Panc1 (cell line): ENCODE measurements at regions not wholly inside any gene's neighbourhood (a gene's known extent, or its start where the extent isn't known, plus 50 kb on each side); places are given as distances from the start of the nearest gene placed in this dataset.

ENCODE experiments used
- ATAC-seq: fragments of 200-7000 bp; cut with Tn5 transposase; 2 replicates; pipeline ENCODE4 v1.9.1; 2020; ENCODE audit warnings: mild to moderate bottlenecking, moderate library complexity
- BruUV-seq: library from RNA; stranded (reverse); fragments of 400-500 nt; replicated peaks from 2 replicates; lab custom pipeline; 2021; lab: Mats Ljungman, UMichigan
- CTCF ChIA-PET: fragments of 300-600 bp; sonication (Branson Sonifier 250); formaldehyde crosslinking; loops from one replicate; lab custom pipeline; 2022; ENCODE audit warnings: antibody characterized with exemption; lab: Charles Lee
- POLR2A ChIA-PET: fragments of 300-600 bp; sonication (Branson Sonifier 250); formaldehyde crosslinking; loops from one replicate; lab custom pipeline; 2022; ENCODE audit warnings: antibody characterized with exemption; lab: Charles Lee
- DNase-seq: peaks from one replicate; pipeline ENCODE4 v3.0.0-alpha.2; 2010; ENCODE audit warnings: low read depth, low spot score
- H3K27ac ChIP-seq: 2 replicates; pipeline ENCODE4 v1.5.1; 2011; ENCODE audit warnings: mild to moderate bottlenecking, low read length, inconsistent platforms
- H3K27me3 ChIP-seq: fragments of 200-500 bp; sonication (Bioruptor generic); 2 replicates; pipeline ENCODE4 v1.6.0; 2014; ENCODE audit warnings: low read length, inconsistent platforms; ENCODE audit not compliant: control insufficient read depth, insufficient read depth
- H3K36me3 ChIP-seq: fragments of 200-500 bp; sonication (Bioruptor generic); 2 replicates; pipeline ENCODE4 v1.5.1; 2014; ENCODE audit warnings: inconsistent platforms, mild to moderate bottlenecking, low read length, moderate library complexity; ENCODE audit not compliant: control insufficient read depth, insufficient read depth
- H3K4me1 ChIP-seq: 2 replicates; pipeline ENCODE4 v1.5.1; 2011; ENCODE audit warnings: inconsistent platforms, mild to moderate bottlenecking, low read length, moderate library complexity; ENCODE audit not compliant: control insufficient read depth, insufficient read depth
- H3K4me3 ChIP-seq, 2 experiments: 2 replicates each; pipeline ENCODE4 v1.5.1; 2011 to 2012; ENCODE audit warnings: low read depth in 2 of 2, low read length in 2 of 2, mild to moderate bottlenecking in 2 of 2, inconsistent platforms in 1 of 2, moderate library complexity in 1 of 2
- H3K9me3 ChIP-seq: fragments of 200-500 bp; sonication (Bioruptor generic); 2 replicates; pipeline ENCODE4 v1.5.1; 2014; ENCODE audit warnings: low read depth, mild to moderate bottlenecking, inconsistent platforms, low read length, moderate library complexity; ENCODE audit not compliant: control insufficient read depth, insufficient read depth
- CTCF ChIP-seq: fragments of 450-650 bp; IDR thresholded peaks from 2 replicates; pipeline ENCODE4 v1.5.1; 2017; ENCODE audit warnings: mild to moderate bottlenecking
- POLR2AphosphoS5 ChIP-seq: IDR thresholded peaks from 2 replicates; pipeline ENCODE4 v1.6.1; 2012; ENCODE audit warnings: mild to moderate bottlenecking, low read depth, low read length, moderate library complexity
- REST ChIP-seq, 2 experiments: IDR thresholded peaks; 2 replicates each; pipeline ENCODE4 v1.6.1; 2011 to 2012; ENCODE audit warnings: low read depth in 2 of 2, control low read depth in 1 of 2, low read length in 1 of 2, mild to moderate bottlenecking in 1 of 2, moderate library complexity in 1 of 2; ENCODE audit not compliant: insufficient read depth in 1 of 2
- SIN3A ChIP-seq: IDR thresholded peaks from 2 replicates; pipeline ENCODE4 v1.6.1; 2012; ENCODE audit warnings: low read depth, mild to moderate bottlenecking, low read length, moderate library complexity, borderline replicate concordance; ENCODE audit not compliant: insufficient read depth
- TCF7L2 ChIP-seq: IDR thresholded peaks from 2 replicates; pipeline ENCODE4 v1.6.1; 2011; ENCODE audit warnings: mild to moderate bottlenecking, low read depth, low read length, inconsistent platforms
- in situ Hi-C: cut with HindIII; loops from 2 replicates; pipeline ENCODE4 v1.10.0; 2016; ENCODE audit warnings: low sequenced_read_pairs, low pct_unique_long_range_greater_than_20kb
- intact Hi-C: fragments of 100-400 bp; cut with micrococcal nuclease; formaldehyde crosslinking; loops from one replicate; pipeline ENCODE4 v1.10.0; 2022; ENCODE audit not compliant: unreplicated experiment

GRCh38 chr3:83868909-83869567, 1089.8 kb upstream of the CADM2 start:
- in situ Hi-C loops: no loop called here

GRCh38 chr3:83873550-83873949, 1085.2 kb upstream of the CADM2 start:
- no peaks in the 10 kb centered on the region for H3K9me3 ChIP-seq
- in situ Hi-C loops (no loop called here), intact Hi-C loops (no loop called here)
- DNase-seq (no peak), ATAC-seq (no peak)
- H3K36me3 ChIP-seq: no peaks in the 10 kb centered on the region
- ChIA-PET POLR2A (no interaction called here), CTCF (no interaction called here)
- H3K27ac ChIP-seq: no peak overlapping the region
- TF ChIP-seq CTCF (no peak), TCF7L2 (no peak), SIN3A (no peak), POLR2AphosphoS5 (no peak), REST (IDR thresholded peaks at IDR 0.05; ENCODE audit: insufficient read depth in 1 of 2, low read depth in 2 of 2, low read length in 1 of 2) (no peak)
- no TSS peak for BruUV-seq
- H3K27me3 ChIP-seq: no peaks in the 10 kb centered on the region
- H3K4me3 ChIP-seq: no peak overlapping the region
- no peaks in the 10 kb centered on the region for H3K4me1 ChIP-seq

More at GRCh38 chr3:83868909-83869567, 1089.8 kb upstream of the CADM2 start:
- intact Hi-C loops: no loop called here
- ATAC-seq (no peak), DNase-seq (no peak)
- CTCF ChIA-PET: no interaction called here
- no peak overlapping the region for H3K27ac ChIP-seq
- no peaks in the 10 kb centered on the region for H3K4me1 ChIP-seq
- H3K4me3 ChIP-seq: no peak overlapping the region
- BruUV-seq: no TSS peak
- POLR2A ChIA-PET: no interaction called here
- no peaks in the 10 kb centered on the region for H3K27me3 ChIP-seq
- H3K36me3 ChIP-seq: no peaks in the 10 kb centered on the region
- TF ChIP-seq REST (IDR thresholded peaks at IDR 0.05; ENCODE audit: insufficient read depth in 1 of 2, low read depth in 2 of 2, low read length in 1 of 2) (no peak), POLR2AphosphoS5 (no peak), CTCF (no peak), TCF7L2 (no peak), SIN3A (no peak)
- no peaks in the 10 kb centered on the region for H3K9me3 ChIP-seq
